Neural cell (in vitro differentiated cells): ENCODE measurements at regions not wholly inside any gene's neighbourhood (a gene's known extent, or its start where the extent isn't known, plus 50 kb on each side); places are given as distances from the start of the nearest gene placed in this dataset.

Source experiments
- H2AFZ ChIP-seq: fragments of 200-600, 300-800 bp; sonication (generic), shearing (Covaris generic); 2 replicates; pipeline ENCODE4 v1.6.0; 2014; ENCODE audit warnings: low read depth, mild to moderate bottlenecking, antibody characterized with exemption, low read length, moderate library complexity
- H3F3A ChIP-seq: fragments of 200-600 bp; shearing (Covaris generic); 2 replicates; pipeline ENCODE4 v1.6.1; 2016; ENCODE audit warnings: mild to moderate bottlenecking, moderate library complexity, mixed read lengths, antibody characterized with exemption, low read length; ENCODE audit not compliant: insufficient read depth, poor library complexity, severe bottlenecking
- H3K27ac ChIP-seq: fragments of 200-600, 300-800 bp; sonication (generic), shearing (Covaris generic); 2 replicates; pipeline ENCODE4 v1.5.1; 2014; ENCODE audit warnings: mild to moderate bottlenecking, low read length, moderate library complexity
- H3K27me3 ChIP-seq: fragments of 300-800, 200-600 bp; sonication (generic), shearing (Covaris generic); 2 replicates; pipeline ENCODE4 v1.6.0; 2014; ENCODE audit warnings: mild to moderate bottlenecking, low read depth, low read length, moderate library complexity; ENCODE audit not compliant: insufficient read depth
- H3K36me3 ChIP-seq: fragments of 300-800, 200-600 bp; sonication (generic), shearing (Covaris generic); 2 replicates; pipeline ENCODE4 v1.5.1; 2014; ENCODE audit warnings: mild to moderate bottlenecking, antibody characterized with exemption, low read length, moderate library complexity; ENCODE audit not compliant: insufficient read depth
- H3K4me2 ChIP-seq: fragments of 300-800, 200-600 bp; sonication (generic), shearing (Covaris generic); 2 replicates; pipeline ENCODE4 v1.6.0; 2014; ENCODE audit warnings: mild to moderate bottlenecking, low read length
- H3K4me3 ChIP-seq: fragments of 300-800, 200-600 bp; sonication (generic), shearing (Covaris generic); 2 replicates; pipeline ENCODE4 v1.5.1; 2014; ENCODE audit warnings: mild to moderate bottlenecking, low read length, moderate library complexity
- H3K79me2 ChIP-seq: fragments of 200-600 bp; shearing (Covaris generic); replicated peaks from 2 replicates; pipeline ENCODE4 v1.6.0; 2014; ENCODE audit warnings: mild to moderate bottlenecking, low read length, moderate library complexity; ENCODE audit not compliant: insufficient read depth
- H3K9ac ChIP-seq: fragments of 300-800, 200-600 bp; sonication (generic), shearing (Covaris generic); 2 replicates; pipeline ENCODE4 v1.6.1; 2016; ENCODE audit warnings: mild to moderate bottlenecking, low read length, mixed read lengths
- H3K9me2 ChIP-seq: fragments of 200-600 bp; shearing (Covaris generic); 2 replicates; pipeline ENCODE4 v1.6.1; 2016; ENCODE audit warnings: mild to moderate bottlenecking, low read length, mixed read lengths; ENCODE audit not compliant: insufficient read depth
- H3K9me3 ChIP-seq: fragments of 200-600, 300-800 bp; sonication (generic), shearing (Covaris generic); 2 replicates; pipeline ENCODE4 v1.6.1; 2016; ENCODE audit warnings: mild to moderate bottlenecking, mixed run types, low read length, moderate library complexity, mixed read lengths
- H4K20me1 ChIP-seq: fragments of 200-600 bp; shearing (Covaris generic); 2 replicates; pipeline ENCODE4 v1.6.1; 2016; ENCODE audit warnings: mild to moderate bottlenecking, mixed run types; ENCODE audit not compliant: insufficient read depth
- CTCF ChIP-seq: fragments of 450-650 bp; IDR thresholded peaks from 2 replicates; pipeline ENCODE4 v1.5.1; 2014; ENCODE audit warnings: antibody characterized with exemption, mild to moderate bottlenecking, moderate library complexity; ENCODE audit not compliant: poor library complexity, severe bottlenecking
- EP300 ChIP-seq: fragments of 450-650 bp; conservative IDR thresholded peaks from 2 replicates; pipeline ENCODE4 v1.6.1; 2014; ENCODE audit warnings: antibody characterized with exemption, mild to moderate bottlenecking, moderate library complexity; ENCODE audit not compliant: poor library complexity, severe bottlenecking
- EZH2 ChIP-seq: fragments of 200-600, 300-800 bp; shearing (Covaris generic), sonication (generic); IDR thresholded peaks from 2 replicates; pipeline ENCODE4 v1.6.1; 2014; ENCODE audit warnings: antibody characterized with exemption, low read length, borderline replicate concordance, mild to moderate bottlenecking; ENCODE audit not compliant: insufficient read depth, poor library complexity, severe bottlenecking
- MXI1 ChIP-seq: fragments of 450-650 bp; conservative IDR thresholded peaks from 2 replicates; pipeline ENCODE4 v1.6.1; 2014; ENCODE audit warnings: antibody characterized with exemption, mild to moderate bottlenecking; ENCODE audit not compliant: poor library complexity, severe bottlenecking
- POLR2AphosphoS5 ChIP-seq: IDR thresholded peaks from 2 replicates; pipeline ENCODE4 v1.6.1; 2012
- RAD21 ChIP-seq: fragments of 450-650 bp; conservative IDR thresholded peaks from 2 replicates; pipeline ENCODE4 v1.6.1; 2014; ENCODE audit warnings: antibody characterized with exemption, mild to moderate bottlenecking, moderate library complexity
- REST ChIP-seq: IDR thresholded peaks from 2 replicates; pipeline ENCODE4 v1.6.1; 2012; ENCODE audit warnings: borderline replicate concordance
- SMC3 ChIP-seq: fragments of 450-650 bp; conservative IDR thresholded peaks from 2 replicates; pipeline ENCODE4 v1.6.1; 2014; ENCODE audit warnings: antibody characterized with exemption, mild to moderate bottlenecking, moderate library complexity; ENCODE audit not compliant: poor library complexity
- TAF1 ChIP-seq: IDR thresholded peaks from 2 replicates; pipeline ENCODE4 v1.6.1; 2012; ENCODE audit warnings: low read depth

- no peak for TF ChIP-seq MXI1
- no peak for TF ChIP-seq CTCF
- no peak for TF ChIP-seq EZH2
- no peak for TF ChIP-seq SMC3
- TF ChIP-seq TAF1: no peak
- TF ChIP-seq POLR2AphosphoS5: no peak
- TF ChIP-seq RAD21: no peak
- TF ChIP-seq EP300: no peak
- TF ChIP-seq REST: no peak
- Histone ChIP-seq H3K36me3 (no peaks in the 10 kb centered on the region), H3K4me3 (no peak overlapping the region), H3K9me3 (no peaks in the 10 kb centered on the region), H3K27me3 (no peaks in the 10 kb centered on the region), H3K79me2 (no peaks in the 10 kb centered on the region), H3K27ac (no peak overlapping the region), H3K9me2 (no peaks in the 10 kb centered on the region), H2AFZ (no peak overlapping the region), H3K9ac (no peak overlapping the region), H3F3A (no peaks in the 10 kb centered on the region), H4K20me1 (no peaks in the 10 kb centered on the region), H3K4me2 (no peak overlapping the region)
These were observed 330.0 kb upstream of the PKDCC start for GRCh38 chr2:41717839-41718238.

- no peaks in the 10 kb centered on the region for H3K27me3 ChIP-seq
- no peak overlapping the region for H3K4me3 ChIP-seq
- no peak overlapping the region for H3K27ac ChIP-seq
- H3K79me2 ChIP-seq: no peaks in the 10 kb centered on the region
- H3K9ac ChIP-seq: no peak overlapping the region
- no peak overlapping the region for H3K4me2 ChIP-seq
- no peak overlapping the region for H2AFZ ChIP-seq
- no peaks in the 10 kb centered on the region for H4K20me1 ChIP-seq
- TF ChIP-seq RAD21: no peak
- no peak for TF ChIP-seq POLR2AphosphoS5
- TF ChIP-seq CTCF: no peak
- no peak for TF ChIP-seq SMC3
- no peak for TF ChIP-seq REST
- TF ChIP-seq TAF1: no peak
- no peak for TF ChIP-seq EP300
- TF ChIP-seq EZH2: no peak
- TF ChIP-seq MXI1: no peak
- H3F3A ChIP-seq: no peaks in the 10 kb centered on the region
- no peaks in the 10 kb centered on the region for H3K9me3 ChIP-seq
- H3K36me3 ChIP-seq: no peaks in the 10 kb centered on the region
- H3K9me2 ChIP-seq: no peaks in the 10 kb centered on the region
These were observed 329.1 kb upstream of the PKDCC start for GRCh38 chr2:41718705-41719104.
